HG02840 (cell line): ENCODE measurements at regions not wholly inside any gene's neighbourhood (a gene's known extent, or its start where the extent isn't known, plus 50 kb on each side); places are given as distances from the start of the nearest gene placed in this dataset.
"Not testable (repeated sequence)": the region's sequence is repeated elsewhere in the genome, so short reads cannot be mapped to it uniquely, and the experiment has no call there.

ENCODE experiments used
- ATAC-seq: cut with Tn5 transposase; IDR thresholded peaks from one replicate; pipeline ENCODE4 v1.9.1; 2021; ENCODE audit warnings: mild to moderate bottlenecking, moderate library complexity, moderate number of reproducible peaks; ENCODE audit not compliant: unreplicated experiment, low FRiP score

DNA sequence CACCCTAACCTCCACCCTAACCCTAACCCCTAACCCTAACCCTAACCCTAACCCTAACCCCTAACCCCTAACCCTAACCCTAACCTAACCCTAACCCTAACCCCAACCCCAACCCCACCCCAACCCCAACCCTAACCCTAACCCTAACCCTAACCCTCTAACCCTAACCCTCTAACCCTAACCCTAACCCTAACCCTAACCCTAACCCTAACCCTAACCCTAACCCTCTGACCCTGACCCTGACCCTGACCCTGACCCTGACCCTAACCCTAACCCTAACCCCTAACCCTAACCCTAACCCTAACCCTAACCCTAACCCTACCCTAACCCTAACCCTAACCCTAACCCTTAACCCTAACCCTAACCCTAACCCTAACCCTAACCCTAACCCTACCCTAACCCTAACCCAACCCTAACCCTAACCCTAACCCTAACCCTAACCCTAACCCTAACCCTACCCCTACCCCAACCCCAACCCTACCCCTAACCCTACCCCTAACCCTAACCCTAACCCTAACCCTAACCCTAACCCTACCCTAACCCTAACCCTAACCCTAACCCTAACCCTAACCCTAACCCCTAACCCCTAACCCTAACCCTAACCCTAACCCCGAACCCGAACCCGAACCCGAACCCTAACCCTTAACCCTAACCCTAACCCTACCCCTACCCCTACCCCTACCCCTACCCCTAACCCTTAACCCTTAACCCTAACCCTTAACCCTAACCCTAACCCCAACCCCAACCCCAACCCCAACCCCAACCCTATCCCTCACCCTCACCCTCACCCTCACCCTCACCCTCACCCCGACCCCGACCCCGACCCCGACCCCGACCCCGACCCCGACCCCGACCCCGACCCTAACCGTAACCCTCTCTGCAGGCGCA lies 186.2 kb upstream of the CHL1 start:
- not testable (repeated sequence) for ATAC-seq

DNA sequence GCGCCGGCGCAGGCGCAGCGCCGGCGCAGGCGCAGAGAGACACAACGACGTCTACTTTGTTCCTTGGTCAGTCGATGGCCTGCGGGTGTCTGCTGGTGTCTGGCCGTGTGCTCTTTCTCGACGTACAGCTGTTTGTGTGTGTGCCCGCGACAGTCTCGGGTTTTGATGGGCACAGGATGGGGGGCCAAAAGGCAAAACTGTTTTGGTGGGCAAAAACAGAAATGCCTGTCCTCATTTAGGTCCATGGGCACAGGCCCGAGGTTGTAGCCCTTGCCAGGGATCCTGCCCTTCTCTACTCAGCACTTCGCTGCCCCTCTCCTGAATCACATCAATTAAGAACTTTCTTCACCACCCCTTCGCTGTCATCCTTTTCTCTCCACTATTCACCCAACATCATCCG lies 184.8 kb upstream of the CHL1 start:
- ATAC-seq = no peak

DNA sequence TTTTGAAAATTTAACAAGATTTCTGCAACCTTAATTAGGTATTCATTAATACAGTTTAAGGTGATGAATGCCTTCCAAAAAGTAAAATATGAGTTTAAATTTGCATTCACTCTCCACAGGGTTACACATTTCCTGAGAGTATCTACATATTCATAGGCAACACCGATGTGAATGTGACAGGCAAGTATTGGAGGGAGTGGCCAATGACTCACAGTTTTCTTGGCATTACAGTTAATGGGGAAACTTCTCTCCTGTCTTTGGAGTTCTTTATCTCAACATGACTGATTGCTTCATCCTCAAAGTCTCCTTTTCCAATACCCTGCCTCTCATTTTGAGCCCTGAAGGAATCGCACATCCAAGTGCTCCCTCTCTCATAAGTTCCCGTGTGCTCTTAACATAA lies 181.9 kb upstream of the CHL1 start:
- no peak for ATAC-seq

DNA sequence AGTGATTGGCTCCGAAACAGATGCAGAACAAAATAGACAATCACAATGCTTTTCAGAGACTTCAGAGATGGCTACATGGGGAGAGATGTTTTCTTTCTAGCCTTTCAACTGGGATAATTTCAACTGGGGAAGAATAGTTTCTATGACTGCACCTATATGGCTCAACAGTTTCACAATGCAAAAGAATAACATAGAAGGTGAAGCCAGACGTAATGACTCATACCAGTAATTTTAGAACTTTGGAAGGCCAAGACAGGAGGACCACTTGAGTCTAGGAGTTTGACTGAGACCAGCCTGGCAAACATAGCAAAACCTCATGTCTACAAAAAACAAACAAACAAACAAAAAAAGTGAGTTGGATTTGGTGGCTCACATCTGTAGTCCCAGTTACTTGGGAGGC lies 180.2 kb upstream of the CHL1 start:
- ATAC-seq = no peak

DNA sequence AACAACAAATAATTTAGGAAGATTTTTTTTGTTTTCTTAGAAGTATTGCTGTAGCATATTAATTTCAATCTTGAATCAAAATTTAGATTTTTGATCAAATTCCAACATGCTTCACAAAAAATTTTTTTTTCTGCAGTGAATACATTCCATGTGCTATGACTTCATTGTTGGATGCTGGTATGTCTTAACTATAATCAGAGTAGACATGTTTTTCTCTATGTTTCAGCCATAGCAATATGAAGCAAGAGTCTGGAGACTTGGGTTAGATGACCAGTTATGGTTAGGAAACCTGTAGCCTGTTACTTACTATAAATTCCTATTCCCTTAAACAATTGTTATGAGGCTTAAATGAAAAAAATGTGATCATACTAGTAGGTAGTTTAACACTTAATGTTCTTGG lies 176.1 kb upstream of the CHL1 start:
- ATAC-seq = no peak

DNA sequence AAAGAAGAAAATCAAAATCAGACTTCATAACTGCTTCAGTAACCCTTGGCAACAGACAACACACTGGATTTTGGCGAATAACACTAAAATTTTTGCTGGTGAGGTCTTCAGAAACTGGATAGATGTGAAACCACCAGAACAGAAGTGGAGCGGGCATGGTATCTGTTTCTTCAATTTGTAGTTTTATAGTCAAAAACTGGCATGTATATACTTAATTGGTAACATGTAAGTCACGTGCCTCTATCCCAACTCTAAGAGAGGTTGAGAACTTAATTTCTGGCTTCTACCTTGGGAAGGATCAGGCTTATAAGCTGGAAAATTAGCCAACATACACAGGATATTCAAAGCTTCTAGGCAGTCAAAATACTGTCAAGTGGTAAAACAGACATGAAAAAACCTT lies 172.6 kb upstream of the CHL1 start:
- ATAC-seq = no peak

DNA sequence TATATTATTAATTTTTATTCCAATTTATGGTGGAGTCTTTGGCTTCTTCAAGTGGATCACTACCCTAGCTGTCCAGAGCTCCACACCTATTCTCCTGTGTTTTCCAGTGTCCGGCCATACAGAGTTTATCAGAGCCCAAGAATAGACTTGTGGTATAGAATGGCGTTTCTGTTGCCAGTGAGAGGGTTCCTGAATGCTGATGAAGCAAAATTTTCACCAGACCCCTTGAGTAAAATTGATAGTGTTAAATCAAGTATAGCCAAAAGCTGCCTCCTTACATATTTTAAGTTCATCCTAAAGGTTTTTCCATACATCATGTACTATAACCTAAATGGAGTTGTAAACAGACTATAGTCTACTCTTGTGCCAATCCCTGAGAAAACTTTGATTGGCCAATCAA lies 171.5 kb upstream of the CHL1 start:
- no peak for ATAC-seq

DNA sequence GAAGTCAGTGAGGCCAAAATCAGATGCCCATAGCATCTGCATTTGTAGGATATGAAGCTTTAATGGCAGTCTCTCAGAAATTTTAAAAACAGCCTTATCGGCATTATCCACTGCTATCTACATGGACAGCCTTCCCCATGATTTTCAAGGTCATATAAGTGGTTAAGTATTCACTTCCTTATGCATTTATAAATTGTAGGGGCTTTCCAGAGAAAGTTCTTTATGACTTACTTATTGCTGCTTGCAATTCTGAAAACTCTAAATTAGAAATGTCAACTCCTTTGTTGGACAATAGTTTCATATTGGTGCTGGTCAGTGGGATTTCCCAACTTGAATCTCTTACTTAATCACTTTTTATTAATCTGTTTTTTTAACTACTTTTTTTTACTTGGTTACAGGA lies 160.6 kb upstream of the CHL1 start:
- ATAC-seq = not testable (repeated sequence)

DNA sequence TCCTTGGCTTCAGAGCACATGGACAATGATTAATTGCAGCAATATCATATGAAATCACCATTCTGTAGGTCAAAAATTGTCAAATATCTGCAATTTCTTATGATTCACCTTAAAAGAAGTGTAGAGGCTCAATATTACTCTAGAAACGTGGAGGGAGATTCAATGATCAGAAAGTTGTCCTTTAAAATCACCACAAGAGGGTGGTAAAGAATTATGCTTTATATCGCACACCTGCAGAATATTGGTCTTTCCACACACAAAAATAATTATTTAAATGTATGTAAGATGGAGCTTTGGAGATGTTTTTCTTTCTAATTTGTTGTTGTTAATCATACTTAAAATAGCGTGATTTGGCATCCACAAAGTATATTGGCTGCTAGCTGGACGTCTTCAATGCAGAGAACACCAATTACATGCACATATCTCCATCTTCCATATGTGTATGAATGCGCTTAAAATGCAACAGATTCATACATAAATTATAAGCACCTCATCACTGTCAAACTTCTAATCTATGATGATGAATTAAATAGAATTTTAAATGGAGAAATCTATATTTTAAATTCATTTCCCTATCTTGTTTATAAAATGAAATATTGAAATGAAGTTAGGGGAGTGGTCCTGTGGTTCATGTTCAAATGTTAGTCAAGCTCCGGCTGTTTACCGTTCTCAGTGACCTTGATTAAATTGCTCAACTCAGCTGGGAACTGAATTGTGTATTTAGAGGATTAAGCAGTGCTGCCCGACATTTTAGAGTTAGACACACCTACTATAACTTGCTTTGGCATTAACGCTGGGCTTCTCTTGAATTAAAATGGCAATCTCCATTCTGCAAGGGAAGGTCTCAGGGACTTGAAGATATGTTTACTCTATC lies 153.5 kb upstream of the CHL1 start:
- ATAC-seq = not testable (repeated sequence)

DNA sequence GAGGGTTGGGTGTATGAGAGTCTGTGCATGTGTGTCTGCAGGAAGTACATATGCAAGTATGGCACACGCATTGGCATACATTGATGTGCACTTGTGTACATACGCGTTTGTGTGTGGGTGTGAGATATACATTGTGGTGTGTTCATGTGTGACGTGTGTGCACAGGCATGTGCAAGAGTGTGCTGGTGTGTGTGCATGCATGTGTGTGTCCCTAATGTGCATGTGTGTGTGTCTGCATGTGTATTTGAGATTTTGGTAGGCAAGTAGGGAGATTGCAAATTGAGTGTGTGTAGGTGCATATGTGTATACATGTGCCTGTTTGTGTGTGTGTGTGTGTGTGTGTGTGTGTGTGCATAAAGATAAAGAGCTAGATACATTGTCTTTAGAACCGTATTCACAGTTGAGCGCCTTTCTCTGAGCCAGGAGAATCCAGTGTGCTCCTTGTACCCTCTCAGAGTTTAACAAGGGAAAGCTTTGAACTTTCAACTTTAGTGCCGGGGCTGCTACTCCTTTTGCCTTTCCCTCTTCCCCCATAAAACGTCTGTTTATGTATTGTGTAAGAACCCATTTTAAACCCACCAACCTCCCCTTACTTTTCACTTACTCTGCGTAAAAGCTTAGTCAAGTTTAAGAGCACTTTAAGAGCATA lies 152.4 kb upstream of the CHL1 start:
- no peak for ATAC-seq

DNA sequence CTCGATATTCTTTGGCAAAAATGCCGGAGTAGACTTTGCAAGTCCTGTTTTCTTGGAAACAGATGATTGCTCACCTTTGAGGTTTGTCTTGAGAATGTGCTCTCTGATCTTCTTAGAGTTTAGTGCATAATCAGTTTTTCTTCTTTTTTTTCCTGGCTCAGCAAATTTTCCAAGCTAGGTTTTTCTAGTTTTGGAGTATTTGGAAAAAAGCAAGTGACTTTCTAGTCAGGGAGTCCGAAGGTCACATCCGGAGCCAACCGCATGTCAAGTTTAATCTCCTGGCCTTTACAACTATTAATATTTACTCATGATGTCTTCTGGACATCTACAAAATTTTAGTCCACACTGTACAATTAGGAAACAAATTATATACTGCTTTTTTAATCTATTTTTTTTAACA lies 151.6 kb upstream of the CHL1 start:
- ATAC-seq = not testable (repeated sequence)

DNA sequence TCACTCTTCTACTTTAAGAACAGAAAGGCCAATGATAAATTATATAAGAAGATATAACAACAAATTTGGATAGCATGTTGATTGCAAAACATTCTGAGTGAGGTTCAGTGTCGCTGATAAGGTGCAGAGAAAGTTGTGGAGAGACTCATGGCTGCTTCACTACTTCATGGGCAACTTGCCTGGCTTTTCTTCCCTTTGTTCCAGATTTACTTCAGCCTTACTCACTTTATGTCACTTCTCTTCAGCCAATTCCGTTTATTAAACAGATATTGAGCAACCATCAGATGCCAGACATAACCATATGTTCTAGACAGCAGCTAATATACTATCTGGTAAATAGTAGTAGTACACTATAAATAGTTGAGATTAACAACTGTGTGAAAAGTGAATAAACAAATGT lies 150.0 kb upstream of the CHL1 start:
- ATAC-seq = no peak

DNA sequence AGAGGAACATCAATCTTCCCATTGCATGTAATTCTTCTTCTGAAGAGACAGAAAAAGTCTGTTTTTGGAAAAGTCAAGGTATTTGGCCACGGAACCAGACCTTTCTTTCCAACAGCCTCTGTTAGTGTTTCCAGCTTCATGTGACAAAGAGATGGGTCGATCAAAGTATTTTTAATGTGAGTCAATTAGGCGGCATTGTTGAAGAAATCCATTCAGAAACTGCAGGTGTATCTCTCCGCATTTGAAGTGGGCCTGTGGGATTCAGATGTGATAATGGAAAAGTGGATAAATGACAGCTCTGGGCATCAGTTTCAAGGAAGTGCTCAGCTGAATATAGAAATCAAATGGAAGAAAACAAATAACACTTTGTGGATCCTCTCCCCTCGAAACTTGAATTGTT lies 143.1 kb upstream of the CHL1 start:
- ATAC-seq = not testable (repeated sequence)

DNA sequence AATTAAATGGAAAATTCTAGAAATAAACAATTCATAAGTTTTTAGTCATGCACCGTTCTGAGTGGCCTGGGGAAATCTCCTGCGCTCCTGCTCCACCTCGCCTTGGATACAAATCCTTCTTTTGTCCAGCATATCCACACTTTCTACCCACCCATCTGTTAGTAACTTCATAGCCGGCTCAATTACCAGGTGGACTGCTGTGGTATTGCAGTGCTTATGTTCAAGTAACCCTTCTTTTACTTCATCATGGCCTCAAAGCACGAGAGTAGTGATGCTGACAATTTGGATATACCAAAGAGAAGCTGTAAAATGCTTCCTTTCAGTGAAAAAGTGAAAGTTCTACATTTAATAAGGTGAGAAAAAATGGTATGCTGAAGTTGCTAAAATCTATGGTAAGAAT lies 142.3 kb upstream of the CHL1 start:
- no peak for ATAC-seq

DNA sequence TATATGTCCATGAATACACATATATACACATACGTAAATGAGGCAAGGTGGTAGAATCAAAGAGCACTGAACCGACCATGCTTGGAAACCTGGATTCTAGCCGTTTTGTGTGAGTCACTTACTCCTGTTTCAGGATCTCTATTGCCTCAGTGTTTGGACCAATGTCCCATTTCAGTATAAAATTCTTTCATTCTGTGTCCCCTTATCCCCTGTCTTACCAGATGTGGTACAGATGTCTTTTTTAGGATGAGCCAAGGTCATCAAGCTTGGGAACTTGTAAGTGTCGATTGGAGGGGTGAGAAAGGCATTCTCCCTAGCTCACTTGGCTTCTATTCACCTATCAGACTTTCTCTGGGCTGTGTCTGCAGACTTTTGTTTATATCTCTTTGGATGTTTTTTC lies 139.9 kb upstream of the CHL1 start:
- ATAC-seq = no peak

DNA sequence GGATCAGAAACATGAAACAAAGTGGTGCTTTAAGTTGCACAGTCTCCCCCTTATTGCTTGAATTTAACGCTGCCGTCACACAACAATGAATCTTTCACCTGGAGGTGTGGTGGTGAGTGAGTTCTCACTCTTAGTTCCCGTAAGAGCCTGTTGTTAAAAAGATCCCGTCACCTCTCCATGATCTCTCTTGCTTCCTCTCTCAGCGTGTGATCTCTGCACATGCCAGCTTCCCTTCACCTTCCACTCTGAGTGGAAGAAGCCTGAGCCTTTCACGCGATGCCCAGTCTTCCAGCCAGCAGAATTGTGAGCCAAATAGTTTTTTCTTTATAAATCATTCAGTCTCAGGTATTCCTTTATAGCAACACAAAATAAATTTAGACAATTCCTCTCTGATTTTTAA lies 136.7 kb upstream of the CHL1 start:
- ATAC-seq = no peak

DNA sequence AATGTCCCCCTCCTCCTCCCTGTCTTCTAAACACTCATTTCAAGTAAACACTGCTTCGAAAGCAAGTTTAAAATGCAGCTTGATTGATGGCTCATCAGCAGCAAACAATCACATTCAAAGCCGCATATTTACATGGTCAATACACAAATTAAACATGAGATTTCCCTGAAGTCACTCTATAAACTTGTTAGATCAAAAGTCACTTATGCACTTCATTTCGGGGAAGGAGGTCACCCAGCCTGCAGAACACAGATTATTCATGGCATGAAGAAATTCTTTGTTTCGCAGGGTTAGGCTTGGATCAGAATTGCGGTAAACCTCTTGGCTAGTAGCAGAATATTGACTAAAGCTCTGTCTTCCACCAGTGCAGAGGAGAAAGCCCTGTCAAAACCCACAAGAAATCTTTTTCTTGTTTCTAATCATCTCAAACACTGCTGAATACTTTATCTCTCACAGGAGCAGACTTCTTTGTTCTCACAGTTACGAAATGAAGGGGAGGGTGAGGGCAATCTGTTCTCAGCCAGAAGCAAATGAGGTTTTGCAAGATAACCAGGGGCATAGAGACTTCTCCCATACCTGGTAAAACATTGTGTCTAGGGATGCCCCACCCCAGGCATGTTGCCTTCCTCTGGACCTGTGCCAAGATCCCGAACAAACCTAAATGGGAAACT lies 133.3 kb upstream of the CHL1 start:
- ATAC-seq = no peak

DNA sequence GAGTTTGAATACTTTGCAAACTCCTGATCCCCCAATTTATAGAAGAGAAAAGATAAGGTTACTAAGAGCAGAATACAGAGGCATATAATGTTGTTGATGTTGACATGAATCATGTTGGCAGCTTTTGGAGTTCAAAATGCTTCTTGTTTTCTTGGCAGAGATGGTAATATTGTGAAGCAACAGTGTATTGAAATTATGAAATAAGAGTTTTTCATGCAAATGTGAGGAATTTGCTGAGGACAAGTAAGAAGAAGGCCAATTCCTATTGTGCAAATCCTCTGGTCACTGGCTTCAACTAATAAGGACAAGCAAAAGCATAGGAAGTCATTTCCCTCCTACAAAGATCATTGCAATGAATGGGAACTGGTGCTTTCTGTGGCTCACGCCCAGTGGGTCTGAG lies 126.9 kb upstream of the CHL1 start:
- no peak for ATAC-seq

DNA sequence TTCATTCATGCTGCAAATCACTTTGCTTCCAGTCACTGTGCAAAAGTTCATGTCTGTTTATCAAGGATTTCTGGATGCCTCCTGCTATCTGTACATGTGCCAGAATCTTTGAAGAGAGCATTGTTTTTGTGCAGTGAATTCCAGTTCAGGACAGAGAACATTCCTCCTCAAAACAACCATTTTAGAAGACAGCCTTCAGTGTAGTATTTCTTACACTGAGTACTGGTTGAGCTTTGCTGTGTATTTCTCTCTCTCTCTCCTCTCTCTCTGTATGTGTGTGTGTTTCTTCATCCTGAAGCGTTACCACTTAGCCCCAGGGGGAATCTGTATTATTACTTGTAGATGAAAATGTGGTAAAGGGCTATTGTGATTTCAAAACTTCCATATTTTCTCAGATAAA lies 123.8 kb upstream of the CHL1 start:
- ATAC-seq = no peak

DNA sequence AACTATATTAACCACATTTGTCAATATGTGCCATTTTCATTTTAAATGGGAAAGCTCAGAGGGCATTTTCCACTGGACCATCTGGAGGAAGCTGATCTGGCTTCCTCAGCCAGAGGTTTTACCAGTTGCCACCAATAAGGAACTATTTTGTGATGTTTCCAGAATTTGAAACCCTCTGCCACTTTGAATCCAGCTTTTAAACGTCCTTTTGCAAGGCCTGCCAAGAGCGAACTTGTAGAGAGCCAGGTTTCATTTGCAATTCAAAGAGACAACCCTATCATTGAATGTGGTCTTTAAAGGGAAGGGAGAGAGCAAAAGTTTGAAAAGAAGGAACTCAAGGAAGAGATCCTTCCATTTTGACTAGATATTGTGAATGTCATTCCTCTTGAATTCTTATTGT lies 123.3 kb upstream of the CHL1 start:
- no peak for ATAC-seq
